ENCODE measurements at regions not wholly inside any gene's neighbourhood (a gene's known extent, or its start where the extent isn't known, plus 50 kb on each side); places are given as distances from the start of the nearest gene placed in this dataset.

DNA sequence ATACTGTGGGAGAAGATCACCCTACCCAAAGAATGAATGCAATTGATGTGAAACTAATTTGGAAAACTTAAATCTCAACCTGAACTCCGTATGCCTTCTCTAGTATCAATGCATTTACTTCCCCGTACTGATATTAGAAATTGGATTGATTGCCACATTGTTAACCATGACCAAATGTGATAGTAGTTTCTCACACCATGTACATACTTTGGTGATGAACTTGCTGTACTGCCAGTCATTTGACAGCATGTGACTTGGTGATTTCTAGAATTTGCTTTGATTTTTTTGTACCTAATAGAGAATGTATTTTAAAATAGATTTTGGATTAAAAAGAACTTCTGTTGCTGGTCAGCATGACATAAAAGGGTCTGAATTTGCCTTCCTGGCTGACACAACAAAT lies 579.8 kb upstream of the TMEM132C start:
- Histone ChIP-seq H3K9ac (ENCODE audit: control insufficient read depth, insufficient read depth, low read length) (no peak overlapping the region), H3K36me3 (ENCODE audit: control insufficient read depth in 2 of 2, insufficient read depth in 2 of 2, low read length in 1 of 2) (no peaks in the 10 kb centered on the region), H3K27me3 (replicated peaks in 1 of 2; ENCODE audit: control insufficient read depth in 2 of 2, insufficient read depth in 2 of 2, low read length in 1 of 2) (no peaks in the 10 kb centered on the region), H2AFZ (ENCODE audit: control insufficient read depth, low read depth, low read length) (no peak overlapping the region), H3K79me2 (ENCODE audit: control insufficient read depth, insufficient read depth, low read length) (no peaks in the 10 kb centered on the region), H3K4me3 (no peak overlapping the region), H4K20me1 (ENCODE audit: control insufficient read depth, insufficient read depth) (no peaks in the 10 kb centered on the region), H3K4me1 (ENCODE audit: control insufficient read depth, insufficient read depth, low read length) (no peaks in the 10 kb centered on the region), H3K9me3 (replicated peaks; ENCODE audit: control insufficient read depth, insufficient read depth, low read length) (no peaks in the 10 kb centered on the region), H3K27ac (ENCODE audit: control insufficient read depth, insufficient read depth) (no peak overlapping the region), H3K4me2 (ENCODE audit: control insufficient read depth, insufficient read depth) (no peak overlapping the region)
- ATAC-seq (no peak), DNase-seq (ENCODE audit: low read depth, low spot score) (no peak), FAIRE-seq (no peak)
- ChIA-PET CTCF (no interaction called here), SMC1A (ENCODE audit: uncharacterized antibody, unreplicated experiment) (interaction anchor here (1.5 kb wide), 1 partner anchor 10 kb away, joined by 4 read pairs; no protein-coding TSS in a partner anchor), POLR2A (no interaction called here), RAD21 (ENCODE audit: unreplicated experiment) (no interaction called here)
- TF ChIP-seq RELA (IDR thresholded peaks at IDR 0.05; ENCODE audit: borderline replicate concordance, partially characterized antibody) (no peak), SMAD5 (IDR thresholded peaks at IDR 0.05; ENCODE audit: low read depth) (no peak), CHD2 (IDR thresholded peaks at IDR 0.05; ENCODE audit: borderline replicate concordance, low read depth, low read length) (no peak), ZNF274 (IDR thresholded peaks at IDR 0.05; ENCODE audit: insufficient read depth, insufficient read length) (no peak), CHD1 (IDR thresholded peaks at IDR 0.05; ENCODE audit: low read depth, low read length) (no peak), IKZF1 (conservative IDR thresholded peaks at IDR 0.05) (no peak), CBX5 (IDR thresholded peaks at IDR 0.05; ENCODE audit: low read depth) (no peak), HDAC6 (IDR thresholded peaks at IDR 0.05; ENCODE audit: unreplicated experiment) (no peak), RAD51 (IDR thresholded peaks at IDR 0.05) (no peak), TCF12 (IDR thresholded peaks at IDR 0.05; ENCODE audit: low read depth, low read length) (no peak), ZNF217 (IDR thresholded peaks at IDR 0.05) (no peak), KLF5 (IDR thresholded peaks at IDR 0.05; ENCODE audit: partially characterized antibody) (no peak), RBBP5 (conservative IDR thresholded peaks at IDR 0.05) (no peak)
- TF ChIP-seq, protein P1, sequence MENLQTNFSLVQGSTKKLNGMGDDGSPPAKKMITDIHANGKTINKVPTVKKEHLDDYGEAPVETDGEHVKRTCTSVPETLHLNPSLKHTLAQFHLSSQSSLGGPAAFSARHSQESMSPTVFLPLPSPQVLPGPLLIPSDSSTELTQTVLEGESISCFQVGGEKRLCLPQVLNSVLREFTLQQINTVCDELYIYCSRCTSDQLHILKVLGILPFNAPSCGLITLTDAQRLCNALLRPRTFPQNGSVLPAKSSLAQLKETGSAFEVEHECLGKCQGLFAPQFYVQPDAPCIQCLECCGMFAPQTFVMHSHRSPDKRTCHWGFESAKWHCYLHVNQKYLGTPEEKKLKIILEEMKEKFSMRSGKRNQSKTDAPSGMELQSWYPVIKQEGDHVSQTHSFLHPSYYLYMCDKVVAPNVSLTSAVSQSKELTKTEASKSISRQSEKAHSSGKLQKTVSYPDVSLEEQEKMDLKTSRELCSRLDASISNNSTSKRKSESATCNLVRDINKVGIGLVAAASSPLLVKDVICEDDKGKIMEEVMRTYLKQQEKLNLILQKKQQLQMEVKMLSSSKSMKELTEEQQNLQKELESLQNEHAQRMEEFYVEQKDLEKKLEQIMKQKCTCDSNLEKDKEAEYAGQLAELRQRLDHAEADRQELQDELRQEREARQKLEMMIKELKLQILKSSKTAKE (IDR thresholded peaks at IDR 0.05; ENCODE audit: low read depth, poor library complexity, severe bottlenecking) = no peak
- TF ChIP-seq, protein P2, sequence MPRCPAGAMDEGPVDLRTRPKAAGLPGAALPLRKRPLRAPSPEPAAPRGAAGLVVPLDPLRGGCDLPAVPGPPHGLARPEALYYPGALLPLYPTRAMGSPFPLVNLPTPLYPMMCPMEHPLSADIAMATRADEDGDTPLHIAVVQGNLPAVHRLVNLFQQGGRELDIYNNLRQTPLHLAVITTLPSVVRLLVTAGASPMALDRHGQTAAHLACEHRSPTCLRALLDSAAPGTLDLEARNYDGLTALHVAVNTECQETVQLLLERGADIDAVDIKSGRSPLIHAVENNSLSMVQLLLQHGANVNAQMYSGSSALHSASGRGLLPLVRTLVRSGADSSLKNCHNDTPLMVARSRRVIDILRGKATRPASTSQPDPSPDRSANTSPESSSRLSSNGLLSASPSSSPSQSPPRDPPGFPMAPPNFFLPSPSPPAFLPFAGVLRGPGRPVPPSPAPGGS (IDR thresholded peaks at IDR 0.05; ENCODE audit: borderline replicate concordance, insufficient read depth, low read depth, low read length, poor library complexity, severe bottlenecking) = no peak
- TF ChIP-seq, protein P3, sequence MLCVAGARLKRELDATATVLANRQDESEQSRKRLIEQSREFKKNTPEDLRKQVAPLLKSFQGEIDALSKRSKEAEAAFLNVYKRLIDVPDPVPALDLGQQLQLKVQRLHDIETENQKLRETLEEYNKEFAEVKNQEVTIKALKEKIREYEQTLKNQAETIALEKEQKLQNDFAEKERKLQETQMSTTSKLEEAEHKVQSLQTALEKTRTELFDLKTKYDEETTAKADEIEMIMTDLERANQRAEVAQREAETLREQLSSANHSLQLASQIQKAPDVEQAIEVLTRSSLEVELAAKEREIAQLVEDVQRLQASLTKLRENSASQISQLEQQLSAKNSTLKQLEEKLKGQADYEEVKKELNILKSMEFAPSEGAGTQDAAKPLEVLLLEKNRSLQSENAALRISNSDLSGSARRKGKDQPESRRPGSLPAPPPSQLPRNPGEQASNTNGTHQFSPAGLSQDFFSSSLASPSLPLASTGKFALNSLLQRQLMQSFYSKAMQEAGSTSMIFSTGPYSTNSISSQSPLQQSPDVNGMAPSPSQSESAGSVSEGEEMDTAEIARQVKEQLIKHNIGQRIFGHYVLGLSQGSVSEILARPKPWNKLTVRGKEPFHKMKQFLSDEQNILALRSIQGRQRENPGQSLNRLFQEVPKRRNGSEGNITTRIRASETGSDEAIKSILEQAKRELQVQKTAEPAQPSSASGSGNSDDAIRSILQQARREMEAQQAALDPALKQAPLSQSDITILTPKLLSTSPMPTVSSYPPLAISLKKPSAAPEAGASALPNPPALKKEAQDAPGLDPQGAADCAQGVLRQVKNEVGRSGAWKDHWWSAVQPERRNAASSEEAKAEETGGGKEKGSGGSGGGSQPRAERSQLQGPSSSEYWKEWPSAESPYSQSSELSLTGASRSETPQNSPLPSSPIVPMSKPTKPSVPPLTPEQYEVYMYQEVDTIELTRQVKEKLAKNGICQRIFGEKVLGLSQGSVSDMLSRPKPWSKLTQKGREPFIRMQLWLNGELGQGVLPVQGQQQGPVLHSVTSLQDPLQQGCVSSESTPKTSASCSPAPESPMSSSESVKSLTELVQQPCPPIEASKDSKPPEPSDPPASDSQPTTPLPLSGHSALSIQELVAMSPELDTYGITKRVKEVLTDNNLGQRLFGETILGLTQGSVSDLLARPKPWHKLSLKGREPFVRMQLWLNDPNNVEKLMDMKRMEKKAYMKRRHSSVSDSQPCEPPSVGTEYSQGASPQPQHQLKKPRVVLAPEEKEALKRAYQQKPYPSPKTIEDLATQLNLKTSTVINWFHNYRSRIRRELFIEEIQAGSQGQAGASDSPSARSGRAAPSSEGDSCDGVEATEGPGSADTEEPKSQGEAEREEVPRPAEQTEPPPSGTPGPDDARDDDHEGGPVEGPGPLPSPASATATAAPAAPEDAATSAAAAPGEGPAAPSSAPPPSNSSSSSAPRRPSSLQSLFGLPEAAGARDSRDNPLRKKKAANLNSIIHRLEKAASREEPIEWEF (IDR thresholded peaks at IDR 0.05; ENCODE audit: insufficient replicate concordance, low read depth, low read length) = no peak
- BruUV-seq (replicated peaks) = no TSS peak
- intact Hi-C loops (cut with micrococcal nuclease; ENCODE audit: unreplicated experiment) (no loop called here), in situ Hi-C loops (cut with MboI) (no loop called here)
- WGBS (ENCODE audit: insufficient coverage, insufficient replicate concordance, low lambda C conversion rate, missing lambda C conversion rate) = 0% methylated on average over 2 of the region's 2 CpGs
